ENCODE measurements at regions not wholly inside any gene's neighbourhood (a gene's known extent, or its start where the extent isn't known, plus 50 kb on each side); places are given as distances from the start of the nearest gene placed in this dataset.

DNA sequence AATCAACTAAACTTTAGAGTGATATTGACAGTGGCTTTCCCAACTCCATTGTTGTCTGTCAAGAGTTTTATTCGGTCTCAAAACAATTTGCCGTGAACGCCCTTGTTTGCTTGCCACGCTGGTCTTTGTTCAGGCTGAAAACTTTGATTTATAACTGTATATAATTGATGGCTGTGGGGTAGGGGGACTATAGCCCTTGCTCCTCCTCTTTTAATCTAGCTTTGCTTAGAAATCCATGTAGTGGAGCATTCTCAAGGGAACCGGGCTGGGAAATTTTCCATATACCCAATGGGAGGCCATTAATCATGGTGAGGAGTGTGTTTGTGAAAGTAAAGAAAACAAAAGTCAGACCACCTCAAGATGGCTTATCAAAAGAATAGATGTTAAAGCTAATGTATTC lies 339.8 kb upstream of the RARB start:
- TF ChIP-seq, protein P1, sequence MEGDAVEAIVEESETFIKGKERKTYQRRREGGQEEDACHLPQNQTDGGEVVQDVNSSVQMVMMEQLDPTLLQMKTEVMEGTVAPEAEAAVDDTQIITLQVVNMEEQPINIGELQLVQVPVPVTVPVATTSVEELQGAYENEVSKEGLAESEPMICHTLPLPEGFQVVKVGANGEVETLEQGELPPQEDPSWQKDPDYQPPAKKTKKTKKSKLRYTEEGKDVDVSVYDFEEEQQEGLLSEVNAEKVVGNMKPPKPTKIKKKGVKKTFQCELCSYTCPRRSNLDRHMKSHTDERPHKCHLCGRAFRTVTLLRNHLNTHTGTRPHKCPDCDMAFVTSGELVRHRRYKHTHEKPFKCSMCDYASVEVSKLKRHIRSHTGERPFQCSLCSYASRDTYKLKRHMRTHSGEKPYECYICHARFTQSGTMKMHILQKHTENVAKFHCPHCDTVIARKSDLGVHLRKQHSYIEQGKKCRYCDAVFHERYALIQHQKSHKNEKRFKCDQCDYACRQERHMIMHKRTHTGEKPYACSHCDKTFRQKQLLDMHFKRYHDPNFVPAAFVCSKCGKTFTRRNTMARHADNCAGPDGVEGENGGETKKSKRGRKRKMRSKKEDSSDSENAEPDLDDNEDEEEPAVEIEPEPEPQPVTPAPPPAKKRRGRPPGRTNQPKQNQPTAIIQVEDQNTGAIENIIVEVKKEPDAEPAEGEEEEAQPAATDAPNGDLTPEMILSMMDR (IDR thresholded peaks at IDR 0.05; ENCODE audit: low read depth, low read length), result no peak
- no peak for TF ChIP-seq POLR2A (IDR thresholded peaks at IDR 0.05; ENCODE audit: extremely low read depth, insufficient read length)
- TF ChIP-seq, protein P2, sequence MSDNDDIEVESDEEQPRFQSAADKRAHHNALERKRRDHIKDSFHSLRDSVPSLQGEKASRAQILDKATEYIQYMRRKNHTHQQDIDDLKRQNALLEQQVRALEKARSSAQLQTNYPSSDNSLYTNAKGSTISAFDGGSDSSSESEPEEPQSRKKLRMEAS (IDR thresholded peaks at IDR 0.05; ENCODE audit: low read depth, low read length), result no peak

All from NB4 (cell line).